ENCODE measurements at regions not wholly inside any gene's neighbourhood (a gene's known extent, or its start where the extent isn't known, plus 50 kb on each side); places are given as distances from the start of the nearest gene placed in this dataset.

DNA sequence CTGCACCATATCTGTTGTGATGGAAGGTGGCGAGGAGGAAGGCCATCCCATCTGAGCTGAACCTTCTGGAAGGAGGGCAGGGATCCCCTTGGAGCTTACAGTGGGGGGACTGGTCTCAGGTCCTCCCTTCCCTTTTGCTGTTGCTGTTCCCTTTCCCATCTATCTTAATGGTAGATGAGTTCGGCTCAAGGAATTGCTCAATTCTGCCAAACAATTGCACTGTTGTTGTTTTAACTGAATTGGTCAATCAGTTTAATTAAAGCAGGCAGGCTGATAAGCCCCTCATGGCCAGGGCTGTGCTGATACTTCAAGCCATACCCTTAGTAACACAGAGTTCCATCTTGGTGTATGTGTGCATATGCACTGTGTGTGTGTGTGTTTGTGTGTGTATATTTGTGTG, 220.4 kb upstream of the FOXF1 start:
- Histone ChIP-seq H3K4me3 (ENCODE audit: insufficient read depth, low read depth, low read length) (no peak overlapping the region), H3K27ac (ENCODE audit: low read depth, low read length) (no peak overlapping the region), H3K9me3 (ENCODE audit: insufficient read depth, low read depth, low read length) (no peaks in the 10 kb centered on the region), H3K9ac (ENCODE audit: low read length) (no peak overlapping the region), H4K20me1 (ENCODE audit: insufficient read depth, low read length) (no peaks in the 10 kb centered on the region), H3K4me1 (ENCODE audit: insufficient read depth, low read length) (no peaks in the 10 kb centered on the region), H2AFZ (ENCODE audit: low read depth, low read length) (no peak overlapping the region), H3K27me3 (ENCODE audit: insufficient read depth, low read length) (peaks cover 81% of the 10 kb centered on the region), H3K36me3 (ENCODE audit: insufficient read depth, low read length) (no peaks in the 10 kb centered on the region), H3K4me2 (ENCODE audit: low read length) (no peak overlapping the region), H3K79me2 (ENCODE audit: insufficient read depth, low read length) (no peaks in the 10 kb centered on the region)
- no peak overlapping the region for H3K27ac Mint-ChIP-seq (ENCODE audit: unreplicated experiment)
- DNase-seq (ENCODE audit: low read depth) (no peak), FAIRE-seq (no peak)
- H3K4me3 Mint-ChIP-seq (ENCODE audit: unreplicated experiment): no peak overlapping the region
- H3K36me3 Mint-ChIP-seq (ENCODE audit: low read depth, unreplicated experiment): no peaks in the 10 kb centered on the region
- H3K4me1 Mint-ChIP-seq (ENCODE audit: low read depth, unreplicated experiment): no peaks in the 10 kb centered on the region
- peaks cover 93% of the 10 kb centered on the region for H3K27me3 Mint-ChIP-seq (ENCODE audit: low read depth, unreplicated experiment)
- H3K9me3 Mint-ChIP-seq (ENCODE audit: unreplicated experiment): peaks cover 3% of the 10 kb centered on the region
- no peak for TF ChIP-seq EZH2 (IDR thresholded peaks at IDR 0.05; ENCODE audit: insufficient read depth, low read length)
- TF ChIP-seq, protein P1, sequence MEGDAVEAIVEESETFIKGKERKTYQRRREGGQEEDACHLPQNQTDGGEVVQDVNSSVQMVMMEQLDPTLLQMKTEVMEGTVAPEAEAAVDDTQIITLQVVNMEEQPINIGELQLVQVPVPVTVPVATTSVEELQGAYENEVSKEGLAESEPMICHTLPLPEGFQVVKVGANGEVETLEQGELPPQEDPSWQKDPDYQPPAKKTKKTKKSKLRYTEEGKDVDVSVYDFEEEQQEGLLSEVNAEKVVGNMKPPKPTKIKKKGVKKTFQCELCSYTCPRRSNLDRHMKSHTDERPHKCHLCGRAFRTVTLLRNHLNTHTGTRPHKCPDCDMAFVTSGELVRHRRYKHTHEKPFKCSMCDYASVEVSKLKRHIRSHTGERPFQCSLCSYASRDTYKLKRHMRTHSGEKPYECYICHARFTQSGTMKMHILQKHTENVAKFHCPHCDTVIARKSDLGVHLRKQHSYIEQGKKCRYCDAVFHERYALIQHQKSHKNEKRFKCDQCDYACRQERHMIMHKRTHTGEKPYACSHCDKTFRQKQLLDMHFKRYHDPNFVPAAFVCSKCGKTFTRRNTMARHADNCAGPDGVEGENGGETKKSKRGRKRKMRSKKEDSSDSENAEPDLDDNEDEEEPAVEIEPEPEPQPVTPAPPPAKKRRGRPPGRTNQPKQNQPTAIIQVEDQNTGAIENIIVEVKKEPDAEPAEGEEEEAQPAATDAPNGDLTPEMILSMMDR (IDR thresholded peaks at IDR 0.05; ENCODE audit: insufficient read depth, low read depth, low read length): no peak

DNA sequence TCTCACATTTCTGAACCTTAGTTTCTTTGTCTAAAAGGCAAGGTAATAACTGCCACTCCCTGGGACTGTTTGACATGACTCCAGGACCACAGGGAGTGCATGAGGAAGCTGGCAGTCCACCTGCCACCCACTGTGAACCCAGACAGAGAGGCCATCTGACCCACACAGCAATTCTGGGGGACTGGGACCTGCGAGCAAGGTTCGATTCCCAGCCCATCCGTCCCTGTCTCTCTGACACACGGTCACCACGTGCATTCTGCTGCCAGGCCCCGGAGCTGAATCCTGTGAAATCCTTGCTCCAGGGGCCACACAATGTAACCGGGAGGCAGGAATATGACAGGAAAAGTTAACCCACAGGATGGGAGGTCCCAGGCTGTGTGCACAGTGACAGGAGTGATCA, 218.8 kb upstream of the FOXF1 start:
- H2AFZ ChIP-seq (ENCODE audit: low read depth, low read length): no peak overlapping the region
- Mint-ChIP-seq H3K27ac (ENCODE audit: unreplicated experiment) (no peak overlapping the region), H3K27me3 (ENCODE audit: low read depth, unreplicated experiment) (peaks cover 89% of the 10 kb centered on the region), H3K36me3 (ENCODE audit: low read depth, unreplicated experiment) (no peaks in the 10 kb centered on the region), H3K4me1 (ENCODE audit: low read depth, unreplicated experiment) (no peaks in the 10 kb centered on the region), H3K9me3 (ENCODE audit: unreplicated experiment) (peaks cover 3% of the 10 kb centered on the region), H3K4me3 (ENCODE audit: unreplicated experiment) (no peak overlapping the region)
- TF ChIP-seq, protein P1 (IDR thresholded peaks at IDR 0.05; ENCODE audit: insufficient read depth, low read depth, low read length): no peak
- TF ChIP-seq EZH2 (IDR thresholded peaks at IDR 0.05; ENCODE audit: insufficient read depth, low read length): no peak
- H3K79me2 ChIP-seq (ENCODE audit: insufficient read depth, low read length): no peaks in the 10 kb centered on the region
- H3K4me2 ChIP-seq (ENCODE audit: low read length): no peak overlapping the region
- H3K9ac ChIP-seq (ENCODE audit: low read length): no peak overlapping the region
- peaks cover 76% of the 10 kb centered on the region for H3K27me3 ChIP-seq (ENCODE audit: insufficient read depth, low read length)
- no peaks in the 10 kb centered on the region for H4K20me1 ChIP-seq (ENCODE audit: insufficient read depth, low read length)
- FAIRE-seq (no peak), DNase-seq (ENCODE audit: low read depth) (no peak)
- no peaks in the 10 kb centered on the region for H3K4me1 ChIP-seq (ENCODE audit: insufficient read depth, low read length)
- H3K9me3 ChIP-seq (ENCODE audit: insufficient read depth, low read depth, low read length): no peaks in the 10 kb centered on the region
- H3K4me3 ChIP-seq (ENCODE audit: insufficient read depth, low read depth, low read length): no peak overlapping the region
- no peaks in the 10 kb centered on the region for H3K36me3 ChIP-seq (ENCODE audit: insufficient read depth, low read length)
- no peak overlapping the region for H3K27ac ChIP-seq (ENCODE audit: low read depth, low read length)

DNA sequence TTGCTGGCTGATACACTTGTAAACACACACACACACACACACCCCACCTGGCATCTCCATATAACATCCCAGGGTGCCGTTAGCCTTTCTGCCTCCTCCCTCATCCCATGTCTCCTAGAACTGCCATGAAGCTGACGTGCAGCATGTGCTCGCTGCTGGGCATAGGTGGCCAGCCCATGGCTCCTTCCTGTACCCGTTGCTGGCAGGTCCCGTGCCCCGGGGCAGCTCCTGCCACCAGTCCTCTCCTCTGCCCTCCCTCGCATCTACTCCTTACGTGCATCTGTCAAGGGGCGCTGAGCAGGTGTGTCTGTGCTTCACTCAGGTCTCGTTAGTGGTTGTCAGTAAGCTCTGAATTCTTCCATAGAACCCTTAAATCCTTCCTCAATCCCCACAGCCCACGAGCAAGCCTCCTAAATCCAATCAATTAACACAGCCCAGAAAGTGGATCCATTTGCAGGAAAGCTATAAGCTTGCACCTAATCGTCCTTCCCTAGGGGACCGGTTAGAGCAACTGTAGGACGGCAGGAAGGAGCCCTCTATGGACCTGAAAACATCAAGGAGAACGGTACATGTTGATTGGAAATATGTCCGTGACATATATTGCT, 218.1 kb upstream of the FOXF1 start:
- Histone ChIP-seq H3K4me2 (ENCODE audit: low read length) (no peak overlapping the region), H2AFZ (ENCODE audit: low read depth, low read length) (no peak overlapping the region), H3K9ac (ENCODE audit: low read length) (no peak overlapping the region), H3K36me3 (ENCODE audit: insufficient read depth, low read length) (no peaks in the 10 kb centered on the region), H4K20me1 (ENCODE audit: insufficient read depth, low read length) (no peaks in the 10 kb centered on the region), H3K27me3 (ENCODE audit: insufficient read depth, low read length) (peaks cover 80% of the 10 kb centered on the region), H3K9me3 (ENCODE audit: insufficient read depth, low read depth, low read length) (no peaks in the 10 kb centered on the region), H3K79me2 (ENCODE audit: insufficient read depth, low read length) (no peaks in the 10 kb centered on the region), H3K27ac (ENCODE audit: low read depth, low read length) (no peak overlapping the region), H3K4me3 (ENCODE audit: insufficient read depth, low read depth, low read length) (no peak overlapping the region), H3K4me1 (ENCODE audit: insufficient read depth, low read length) (no peaks in the 10 kb centered on the region)
- Mint-ChIP-seq H3K4me1 (ENCODE audit: low read depth, unreplicated experiment) (no peaks in the 10 kb centered on the region), H3K9me3 (ENCODE audit: unreplicated experiment) (peaks cover 3% of the 10 kb centered on the region), H3K36me3 (ENCODE audit: low read depth, unreplicated experiment) (no peaks in the 10 kb centered on the region), H3K27ac (ENCODE audit: unreplicated experiment) (no peak overlapping the region), H3K27me3 (ENCODE audit: low read depth, unreplicated experiment) (peaks cover 93% of the 10 kb centered on the region), H3K4me3 (ENCODE audit: unreplicated experiment) (no peak overlapping the region)
- DNase-seq (ENCODE audit: low read depth): no peak
- FAIRE-seq: no peak
- TF ChIP-seq, protein P1 (IDR thresholded peaks at IDR 0.05; ENCODE audit: insufficient read depth, low read depth, low read length): no peak
- no peak for TF ChIP-seq EZH2 (IDR thresholded peaks at IDR 0.05; ENCODE audit: insufficient read depth, low read length)

Data from astrocyte (in vitro differentiated cells and primary cell).